ENCODE measurements at regions not wholly inside any gene's neighbourhood (a gene's known extent, or its start where the extent isn't known, plus 50 kb on each side); places are given as distances from the start of the nearest gene placed in this dataset.

- no peak overlapping the region for H3K27ac Mint-ChIP-seq
- H3K36me3 Mint-ChIP-seq, result no peaks in the 10 kb centered on the region
- H3K9me3 Mint-ChIP-seq, result peaks cover 0 to 23% (median 4%) of the 10 kb centered on the region in 5 donors
- no peaks in the 10 kb centered on the region for H3K27me3 Mint-ChIP-seq
- ChIA-PET CTCF (no interaction called here), POLR2A (no interaction called here)
- Histone ChIP-seq H3K27ac (ENCODE audit: low read depth, low read length) (no peak overlapping the region), H3K9me3 (ENCODE audit: low read length) (no peaks in the 10 kb centered on the region), H3K4me3 (ENCODE audit: low read length) (no peak overlapping the region), H3K4me1 (ENCODE audit: insufficient read depth, low read length) (no peaks in the 10 kb centered on the region), H3K27me3 (ENCODE audit: insufficient read depth, low read length, poor library complexity, severe bottlenecking) (no peaks in the 10 kb centered on the region), H3K36me3 (ENCODE audit: insufficient read depth, low read length) (no peaks in the 10 kb centered on the region)
- no peak overlapping the region for H3K4me3 Mint-ChIP-seq
- no peaks in the 10 kb centered on the region for H3K4me1 Mint-ChIP-seq
- DNase-seq, result no peak
Measured at GRCh38 chr7:80279760-80280159, 145.1 kb downstream of the GNAI1 start.

- Histone ChIP-seq H3K36me3 (ENCODE audit: insufficient read depth, low read length) (no peaks in the 10 kb centered on the region), H3K4me1 (ENCODE audit: insufficient read depth, low read length) (no peaks in the 10 kb centered on the region), H3K27me3 (ENCODE audit: insufficient read depth, low read length, poor library complexity, severe bottlenecking) (no peaks in the 10 kb centered on the region), H3K27ac (ENCODE audit: low read depth, low read length) (no peak overlapping the region), H3K4me3 (ENCODE audit: low read length) (no peak overlapping the region), H3K9me3 (ENCODE audit: low read length) (no peaks in the 10 kb centered on the region)
- no peak for DNase-seq
- Mint-ChIP-seq H3K4me1 (no peaks in the 10 kb centered on the region), H3K36me3 (no peaks in the 10 kb centered on the region), H3K27ac (no peak overlapping the region), H3K9me3 (peaks cover 0 to 23% (median 4%) of the 10 kb centered on the region in 5 donors), H3K4me3 (no peak overlapping the region), H3K27me3 (no peaks in the 10 kb centered on the region)
- CTCF ChIA-PET, result no interaction called here
- POLR2A ChIA-PET, result no interaction called here
Measured at GRCh38 chr7:80278737-80279136, 144.1 kb downstream of the GNAI1 start.

GRCh38 chr7:80277434-80278427, 143.1 kb downstream of the GNAI1 start:
- Histone ChIP-seq H3K4me3 (ENCODE audit: low read length) (no peak overlapping the region), H3K4me1 (ENCODE audit: insufficient read depth, low read length) (no peaks in the 10 kb centered on the region), H3K9me3 (ENCODE audit: low read length) (no peaks in the 10 kb centered on the region), H3K27me3 (ENCODE audit: insufficient read depth, low read length, poor library complexity, severe bottlenecking) (no peaks in the 10 kb centered on the region), H3K36me3 (ENCODE audit: insufficient read depth, low read length) (no peaks in the 10 kb centered on the region), H3K27ac (ENCODE audit: low read depth, low read length) (no peak overlapping the region)
- no peak overlapping the region for H3K4me3 Mint-ChIP-seq
- H3K9me3 Mint-ChIP-seq, result peaks cover 0 to 28% (median 4%) of the 10 kb centered on the region in 5 donors
- ChIA-PET CTCF (no interaction called here), POLR2A (interaction anchor here (0.6 kb wide), 1 partner anchor 224 kb away, joined by 3 read pairs; no protein-coding TSS in a partner anchor)
- H3K27me3 Mint-ChIP-seq, result no peaks in the 10 kb centered on the region
- no peak overlapping the region for H3K27ac Mint-ChIP-seq
- H3K36me3 Mint-ChIP-seq, result no peaks in the 10 kb centered on the region
- DNase-seq, result no peak
- no peaks in the 10 kb centered on the region for H3K4me1 Mint-ChIP-seq

All from CD8-positive, alpha-beta memory T cell (primary cell).